HepG2 (cell line): ENCODE measurements at regions not wholly inside any gene's neighbourhood (a gene's known extent, or its start where the extent isn't known, plus 50 kb on each side); places are given as distances from the start of the nearest gene placed in this dataset.

Source experiments
- ATAC-seq: fragments of 200-7000 bp; cut with Tn5 transposase; 3 replicates; pipeline ENCODE4 v1.9.1; 2020; ENCODE audit warnings: mild to moderate bottlenecking, moderate library complexity
- BruUV-seq: library from RNA; stranded (reverse); fragments of 400-500 nt; replicated peaks from 2 replicates; lab custom pipeline; 2021; lab: Mats Ljungman, UMichigan
- CTCF ChIA-PET: fragments of 300-600 bp; formaldehyde crosslinking; extraction: SDS; loops from one replicate; lab custom pipeline; 2021; ENCODE audit warnings: low total read pairs, inconsistent platforms, low intra/inter-chr PET ratio; lab: Yijun Ruan, JAX
- POLR2A ChIA-PET: fragments of 350-600 bp; sonication (Branson Sonifier 250); formaldehyde crosslinking; loops from one replicate; lab custom pipeline; 2020; ENCODE audit warnings: antibody characterized with exemption, inconsistent platforms; lab: Yijun Ruan, JAX
- DNase-seq: peaks from one replicate; pipeline ENCODE4 v3.0.0-alpha.2; 2015; ENCODE audit warnings: low spot score
- FAIRE-seq: peaks from 3 replicates; lab custom pipeline; 2011; peaks lifted over from hg19 to GRCh38; lab: Jason Lieb, UNC
- H2AFZ ChIP-seq: one replicate; pipeline ENCODE4 v1.6.1; 2011; ENCODE audit warnings: low read length, inconsistent platforms
- H3K27ac ChIP-seq: fragments of 300-600 bp; 3 replicates; pipeline ENCODE4 v1.8.0; 2011; ENCODE audit warnings: mixed run types, mild to moderate bottlenecking, mixed read lengths, low read length, inconsistent platforms; ENCODE audit not compliant: insufficient read depth; ENCODE audit errors: extremely low read length
- H3K27me3 ChIP-seq, 2 experiments: fragments of 200-600 bp in 1 of 2; 2 replicates in 1 of 2; 3 replicates in 1 of 2; pipeline versions ENCODE4 v1.6.0 to v1.8.0; 2011; ENCODE audit warnings: low read length in 2 of 2, mild to moderate bottlenecking in 2 of 2, moderate library complexity in 2 of 2, inconsistent platforms in 1 of 2; ENCODE audit not compliant: insufficient read depth in 2 of 2, control insufficient read depth in 1 of 2
- H3K36me3 ChIP-seq, 2 experiments: fragments of 200-600 bp in 1 of 2; replicated peaks in 1 of 2; 2 replicates in 1 of 2; 3 replicates in 1 of 2; pipeline versions ENCODE4 v1.5.1 to v1.8.0; 2011; ENCODE audit warnings: low read length in 2 of 2, inconsistent platforms in 1 of 2; ENCODE audit not compliant: insufficient read depth in 2 of 2, control insufficient read depth in 1 of 2
- H3K4me1 ChIP-seq: 2 replicates; pipeline ENCODE4 v1.5.1; 2012; ENCODE audit warnings: low read length, inconsistent platforms; ENCODE audit not compliant: insufficient read depth
- H3K4me2 ChIP-seq: 2 replicates; pipeline ENCODE4 v1.6.0; 2011; ENCODE audit warnings: low read depth, low read length, inconsistent platforms
- H3K4me3 ChIP-seq, 3 experiments: fragments of 200-600 bp in 1 of 3; sonication (generic), shearing (Covaris generic) in 1 of 3; replicated peaks in 1 of 3; 2 replicates each; pipeline ENCODE4 v1.5.1; 2011 to 2016; ENCODE audit warnings: low read length in 3 of 3, inconsistent platforms in 2 of 3, low read depth in 2 of 3, mild to moderate bottlenecking in 2 of 3, control low read depth in 1 of 3, mixed read lengths in 1 of 3; ENCODE audit not compliant: insufficient read depth in 1 of 3
- H3K79me2 ChIP-seq: one replicate; pipeline ENCODE4 v1.6.1; 2011; ENCODE audit warnings: low read length, inconsistent platforms; ENCODE audit not compliant: insufficient read depth
- H3K9ac ChIP-seq: 2 replicates; pipeline ENCODE4 v1.6.0; 2011; ENCODE audit warnings: mild to moderate bottlenecking, low read depth, low read length, inconsistent platforms; ENCODE audit not compliant: insufficient read depth
- H3K9me3 ChIP-seq: 2 replicates; pipeline ENCODE4 v1.5.1; 2012; ENCODE audit warnings: mild to moderate bottlenecking, low read length
- H4K20me1 ChIP-seq: 2 replicates; pipeline ENCODE4 v1.6.0; 2011; ENCODE audit warnings: inconsistent platforms, mild to moderate bottlenecking, low read length, moderate library complexity; ENCODE audit not compliant: insufficient read depth
- CERS6 ChIP-seq: sonication (generic); formaldehyde crosslinking; IDR thresholded peaks from 2 replicates; pipeline ENCODE4 v1.5.0; 2020; ENCODE audit warnings: missing genetic modification reagents
- GMEB2 ChIP-seq: IDR thresholded peaks from 2 replicates; pipeline ENCODE4 v1.6.1; 2016; ENCODE audit warnings: missing biosample characterization, missing genetic modification reagents, low read depth
- MAFF ChIP-seq: IDR thresholded peaks from 2 replicates; pipeline ENCODE4 v1.6.1; 2011; ENCODE audit warnings: low read depth, low read length, improper control_type of control experiment
- MAFK ChIP-seq, 2 experiments: IDR thresholded peaks in 1 of 2; conservative IDR thresholded peaks in 1 of 2; 2 replicates each; pipeline ENCODE4 v1.6.1; 2011; ENCODE audit warnings: improper control_type of control experiment in 2 of 2, low read length in 2 of 2
- MLLT10 ChIP-seq: sonication (generic); formaldehyde crosslinking; IDR thresholded peaks from 2 replicates; pipeline ENCODE4 v1.4.0; 2020; ENCODE audit warnings: missing genetic modification reagents
- TCF7L2 ChIP-seq: IDR thresholded peaks from 2 replicates; pipeline ENCODE4 v1.6.1; 2011; ENCODE audit warnings: mild to moderate bottlenecking, low read depth, low read length, moderate library complexity
- THAP9 ChIP-seq: sonication (generic); formaldehyde crosslinking; IDR thresholded peaks from 2 replicates; pipeline ENCODE4; 2020; ENCODE audit warnings: missing genetic modification reagents, mild to moderate bottlenecking, borderline replicate concordance
- ZNF460 ChIP-seq: sonication (generic); formaldehyde crosslinking; IDR thresholded peaks from 2 replicates; pipeline ENCODE4 v1.5.1; 2020; ENCODE audit warnings: missing genetic modification reagents, mild to moderate bottlenecking, borderline replicate concordance
- ZNF503 ChIP-seq: sonication (generic); formaldehyde crosslinking; IDR thresholded peaks from 2 replicates; pipeline ENCODE4 v1.4.0; 2020; ENCODE audit warnings: missing genetic modification reagents
- ZNF850 ChIP-seq: sonication (generic); formaldehyde crosslinking; conservative IDR thresholded peaks from 2 replicates; pipeline ENCODE4 v1.9.0; 2021; ENCODE audit warnings: mild to moderate bottlenecking, missing genetic modification reagents
- WGBS: methylation state at CpG from one replicate; pipeline ENCODE4 v1.1.6; 2017; ENCODE audit warnings: low lambda C conversion rate; 5-methylcytosine and 5-hydroxymethylcytosine counted together
- in situ Hi-C: cut with HindIII; loops from 2 replicates; pipeline ENCODE4 v1.10.0; 2017; ENCODE audit warnings: low pct_unique_long_range_greater_than_20kb; ENCODE audit not compliant: extremely low pct_ligation_motif_present
- intact Hi-C: fragments of 100-400 bp; cut with micrococcal nuclease; formaldehyde crosslinking; loops from one replicate; pipeline ENCODE4 v1.10.0; 2022; ENCODE audit not compliant: unreplicated experiment

- H3K9me3 ChIP-seq: no peaks in the 10 kb centered on the region
- no peaks in the 10 kb centered on the region for H3K27me3 ChIP-seq
- DNase-seq: no peak
- no TSS peak for BruUV-seq
- ChIA-PET POLR2A (no interaction called here), CTCF (no interaction called here)
- H3K79me2 ChIP-seq: no peaks in the 10 kb centered on the region
- in situ Hi-C loops (no loop called here), intact Hi-C loops (no loop called here)
- no peaks in the 10 kb centered on the region for H3K36me3 ChIP-seq
- FAIRE-seq: no peak
- no peak overlapping the region for H3K4me2 ChIP-seq
- H3K9ac ChIP-seq: no peak overlapping the region
- H4K20me1 ChIP-seq: no peaks in the 10 kb centered on the region
- TF ChIP-seq GMEB2 (CRISPR knock-in tag): no peak
- peak; percentile 20 to 50; a peak in 2 of 4 replicates for TF ChIP-seq MAFK (conservative IDR thresholded peaks at IDR 0.05 in 1 of 2, IDR thresholded peaks at IDR 0.05 in 1 of 2; ENCODE audit: low read length in 2 of 2)
- peak; percentile 10; the same call in 1 of the 2 replicates for TF ChIP-seq MAFF
- TF ChIP-seq ZNF460 (CRISPR knock-in tag): no peak
- no peak for TF ChIP-seq TCF7L2
- no peak overlapping the region for H3K4me3 ChIP-seq
- no peak for ATAC-seq
- 28% methylated on average over 3 of the region's 3 CpGs for WGBS
- H3K4me1 ChIP-seq: 0 out of 2 replicates have a peak, but pooled peaks cover 7% of the 10 kb centered on the region
- no peak overlapping the region for H3K27ac ChIP-seq
- H2AFZ ChIP-seq: no peak overlapping the region
Observed at GRCh38 chr17:72226322-72226721, 105.5 kb downstream of the SOX9 start.

- H2AFZ ChIP-seq: no peak overlapping the region
- WGBS: 22% methylated on average over 3 of the region's 3 CpGs
- intact Hi-C loops (no loop called here), in situ Hi-C loops (no loop called here)
- no peak for ATAC-seq
- H3K4me3 ChIP-seq: no peak overlapping the region
- H3K36me3 ChIP-seq: no peaks in the 10 kb centered on the region
- H3K27me3 ChIP-seq: peaks cover 4 to 26% of the 10 kb centered on the region in 2 experiments; a peak in 4 of 5 replicates
- CTCF ChIA-PET: no interaction called here
- no peaks in the 10 kb centered on the region for H3K79me2 ChIP-seq
- no TSS peak for BruUV-seq
- no peak overlapping the region for H3K4me2 ChIP-seq
- POLR2A ChIA-PET: no interaction called here
- no peaks in the 10 kb centered on the region for H4K20me1 ChIP-seq
- peaks cover 18% of the 10 kb centered on the region for H3K4me1 ChIP-seq
- no peak overlapping the region for H3K27ac ChIP-seq
- H3K9me3 ChIP-seq: no peaks in the 10 kb centered on the region
- DNase-seq: no peak
- FAIRE-seq: no peak
- no peak overlapping the region for H3K9ac ChIP-seq
- TF ChIP-seq ZNF503 (CRISPR knock-in tag) (no peak), THAP9 (CRISPR knock-in tag) (no peak), CERS6 (no peak), ZNF850 (CRISPR knock-in tag) (no peak), MLLT10 (CRISPR knock-in tag) (no peak)
Observed at GRCh38 chr17:72233986-72234385, 113.2 kb downstream of the SOX9 start.
